ENCODE measurements at regions not wholly inside any gene's neighbourhood (a gene's known extent, or its start where the extent isn't known, plus 50 kb on each side); places are given as distances from the start of the nearest gene placed in this dataset.

DNA sequence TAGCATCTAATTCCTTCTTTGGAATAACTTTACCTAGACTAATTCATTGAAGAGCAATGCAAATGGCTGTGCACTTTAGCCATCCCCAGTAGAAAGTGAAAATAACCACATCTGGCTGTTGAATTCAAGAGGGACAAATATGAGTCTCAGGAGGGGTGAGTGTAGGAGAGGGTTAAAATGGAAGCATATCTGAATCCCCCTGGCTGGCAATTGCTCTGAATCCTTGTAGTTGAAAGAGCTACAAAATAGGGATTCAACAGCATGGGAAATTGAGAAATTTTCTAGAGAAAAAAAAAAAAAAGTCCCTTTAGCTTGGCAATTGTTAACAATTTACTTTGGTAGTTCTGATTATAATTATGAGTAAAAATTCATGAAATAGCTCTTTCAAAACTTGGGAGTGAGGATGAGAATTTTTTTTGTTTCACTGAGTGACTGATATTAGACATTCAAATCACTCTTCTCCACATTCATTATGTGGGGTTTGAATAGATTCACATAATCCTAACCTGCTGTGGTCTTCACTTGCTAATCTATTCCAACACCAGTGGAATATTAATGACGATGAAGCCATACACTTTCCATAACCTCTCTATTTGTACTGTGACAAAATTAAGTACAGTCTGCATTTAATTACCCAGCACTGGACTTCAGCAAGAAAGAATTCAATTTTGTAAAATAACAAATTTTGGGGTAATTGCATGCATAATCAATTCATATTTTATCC, 569.0 kb upstream of the MCTP2 start:
- Histone ChIP-seq H3K4me2 (ENCODE audit: insufficient read depth, low read length) (no peak overlapping the region), H3K4me3 (no peak overlapping the region), H3K79me2 (ENCODE audit: control insufficient read depth, insufficient read depth, low read length) (no peaks in the 10 kb centered on the region), H3K27me3 (ENCODE audit: control insufficient read depth in 2 of 2, insufficient read depth in 2 of 2, low read length in 2 of 2) (no peaks in the 10 kb centered on the region), H3K9me3 (replicated peaks; ENCODE audit: control insufficient read depth, insufficient read depth, low read depth, low read length) (no peaks in the 10 kb centered on the region), H4K20me1 (replicated peaks; ENCODE audit: control insufficient read depth, insufficient read depth, low read length) (no peaks in the 10 kb centered on the region), H3K9ac (ENCODE audit: insufficient read depth in 1 of 2, low read depth in 2 of 2, low read length in 2 of 2) (no peak overlapping the region), H3K9me1 (ENCODE audit: control insufficient read depth, insufficient read depth, low read length) (no peaks in the 10 kb centered on the region), H3K36me3 (ENCODE audit: control insufficient read depth, insufficient read depth, low read length) (no peaks in the 10 kb centered on the region), H2AFZ (ENCODE audit: low read depth, low read length) (no peak overlapping the region), H3K4me1 (replicated peaks in 1 of 2; ENCODE audit: control insufficient read depth in 2 of 2, insufficient read depth in 2 of 2, low read length in 2 of 2) (no peaks in the 10 kb centered on the region), H3K27ac (ENCODE audit: extremely low read depth, low read depth, low read length) (no peak overlapping the region)
- ATAC-seq (no peak), FAIRE-seq (no peak), DNase-seq (ENCODE audit: extremely low read depth in 1 of 4, low spot score in 3 of 4) (no peak)
- in situ Hi-C loops (cut with MboI) = no loop called here
- POLR2A ChIA-PET = no interaction called here
- BruUV-seq (replicated peaks) = no TSS peak
- intact Hi-C loops (cut with micrococcal nuclease) = no loop called here
- CTCF ChIA-PET (ENCODE audit: low intra/inter-chr PET ratio) = no interaction called here
- 7% methylated on average over 1 of the region's 1 CpG for WGBS (ENCODE audit: insufficient coverage, low coverage, missing lambda C conversion rate)
- TF ChIP-seq, protein P1, sequence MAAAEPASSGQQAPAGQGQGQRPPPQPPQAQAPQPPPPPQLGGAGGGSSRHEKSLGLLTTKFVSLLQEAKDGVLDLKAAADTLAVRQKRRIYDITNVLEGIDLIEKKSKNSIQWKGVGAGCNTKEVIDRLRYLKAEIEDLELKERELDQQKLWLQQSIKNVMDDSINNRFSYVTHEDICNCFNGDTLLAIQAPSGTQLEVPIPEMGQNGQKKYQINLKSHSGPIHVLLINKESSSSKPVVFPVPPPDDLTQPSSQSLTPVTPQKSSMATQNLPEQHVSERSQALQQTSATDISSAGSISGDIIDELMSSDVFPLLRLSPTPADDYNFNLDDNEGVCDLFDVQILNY (CRISPR knock-in tag; IDR thresholded peaks at IDR 0.05) = no peak
- TF ChIP-seq ETV5 (CRISPR knock-in tag; IDR thresholded peaks at IDR 0.05; ENCODE audit: low read depth) (no peak), ARID2 (IDR thresholded peaks at IDR 0.05) (no peak), PHTF2 (CRISPR knock-in tag; IDR thresholded peaks at IDR 0.05) (no peak), HMG20B (CRISPR knock-in tag; IDR thresholded peaks at IDR 0.05) (no peak), CREB1 (IDR thresholded peaks at IDR 0.05) (no peak), CREB1 (CRISPR knock-in tag; IDR thresholded peaks at IDR 0.05) (no peak), ATF7 (IDR thresholded peaks at IDR 0.05) (no peak), PTBP1 (IDR thresholded peaks at IDR 0.05; ENCODE audit: low read depth, low read length) (no peak), PHB (CRISPR knock-in tag; IDR thresholded peaks at IDR 0.05) (no peak), SMARCC2 (IDR thresholded peaks at IDR 0.05; ENCODE audit: low read depth) (no peak), CXXC5 (CRISPR knock-in tag; IDR thresholded peaks at IDR 0.05) (no peak)
- TF ChIP-seq, protein P2, sequence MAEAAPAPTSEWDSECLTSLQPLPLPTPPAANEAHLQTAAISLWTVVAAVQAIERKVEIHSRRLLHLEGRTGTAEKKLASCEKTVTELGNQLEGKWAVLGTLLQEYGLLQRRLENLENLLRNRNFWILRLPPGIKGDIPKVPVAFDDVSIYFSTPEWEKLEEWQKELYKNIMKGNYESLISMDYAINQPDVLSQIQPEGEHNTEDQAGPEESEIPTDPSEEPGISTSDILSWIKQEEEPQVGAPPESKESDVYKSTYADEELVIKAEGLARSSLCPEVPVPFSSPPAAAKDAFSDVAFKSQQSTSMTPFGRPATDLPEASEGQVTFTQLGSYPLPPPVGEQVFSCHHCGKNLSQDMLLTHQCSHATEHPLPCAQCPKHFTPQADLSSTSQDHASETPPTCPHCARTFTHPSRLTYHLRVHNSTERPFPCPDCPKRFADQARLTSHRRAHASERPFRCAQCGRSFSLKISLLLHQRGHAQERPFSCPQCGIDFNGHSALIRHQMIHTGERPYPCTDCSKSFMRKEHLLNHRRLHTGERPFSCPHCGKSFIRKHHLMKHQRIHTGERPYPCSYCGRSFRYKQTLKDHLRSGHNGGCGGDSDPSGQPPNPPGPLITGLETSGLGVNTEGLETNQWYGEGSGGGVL (CRISPR knock-in tag; IDR thresholded peaks at IDR 0.05) = no peak
- TF ChIP-seq, protein P3, sequence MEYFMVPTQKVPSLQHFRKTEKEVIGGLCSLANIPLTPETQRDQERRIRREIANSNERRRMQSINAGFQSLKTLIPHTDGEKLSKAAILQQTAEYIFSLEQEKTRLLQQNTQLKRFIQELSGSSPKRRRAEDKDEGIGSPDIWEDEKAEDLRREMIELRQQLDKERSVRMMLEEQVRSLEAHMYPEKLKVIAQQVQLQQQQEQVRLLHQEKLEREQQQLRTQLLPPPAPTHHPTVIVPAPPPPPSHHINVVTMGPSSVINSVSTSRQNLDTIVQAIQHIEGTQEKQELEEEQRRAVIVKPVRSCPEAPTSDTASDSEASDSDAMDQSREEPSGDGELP (CRISPR knock-in tag; IDR thresholded peaks at IDR 0.05; ENCODE audit: borderline replicate concordance) = no peak
- TF ChIP-seq, protein P4, sequence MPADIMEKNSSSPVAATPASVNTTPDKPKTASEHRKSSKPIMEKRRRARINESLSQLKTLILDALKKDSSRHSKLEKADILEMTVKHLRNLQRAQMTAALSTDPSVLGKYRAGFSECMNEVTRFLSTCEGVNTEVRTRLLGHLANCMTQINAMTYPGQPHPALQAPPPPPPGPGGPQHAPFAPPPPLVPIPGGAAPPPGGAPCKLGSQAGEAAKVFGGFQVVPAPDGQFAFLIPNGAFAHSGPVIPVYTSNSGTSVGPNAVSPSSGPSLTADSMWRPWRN (IDR thresholded peaks at IDR 0.05; ENCODE audit: low read depth) = no peak

All from K562 (cell line).